ENCODE measurements at regions not wholly inside any gene's neighbourhood (a gene's known extent, or its start where the extent isn't known, plus 50 kb on each side); places are given as distances from the start of the nearest gene placed in this dataset.
A peak's percentile ranks its signal among the peaks of the same experiment; 100 is the strongest.
"Not testable (repeated sequence)": the region's sequence is repeated elsewhere in the genome, so short reads cannot be mapped to it uniquely, and the experiment has no call there.

DNA sequence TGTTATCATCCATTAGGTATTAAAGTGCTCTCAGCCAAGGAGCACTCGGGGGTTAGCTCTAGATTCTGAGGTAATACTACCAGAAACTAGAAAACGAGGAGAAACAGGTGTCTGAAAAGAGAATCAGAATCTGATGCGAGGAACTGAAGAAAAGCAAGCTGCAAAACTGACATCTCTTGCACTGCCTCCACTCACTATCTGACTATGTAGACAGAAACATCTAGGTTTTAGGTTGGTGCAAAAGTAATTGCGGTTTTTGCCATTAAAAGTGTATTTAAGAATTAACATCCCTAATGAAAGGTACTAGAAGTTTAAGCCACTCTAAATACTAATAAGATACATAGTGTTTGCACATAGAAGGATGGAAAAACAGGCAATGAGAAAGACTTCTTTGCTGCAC is 334.4 kb downstream of the GOLGA6L6 start:
- H3K56ac ChIP-seq (ENCODE audit: low read length); DNase-seq; H3K18ac ChIP-seq (ENCODE audit: low read length); H3K79me1 ChIP-seq (ENCODE audit: low read length); H4K5ac ChIP-seq (ENCODE audit: low read length); H2BK120ac ChIP-seq (ENCODE audit: low read depth, low read length); H3K4ac ChIP-seq (ENCODE audit: low read depth, low read length); H4K8ac ChIP-seq (ENCODE audit: low read depth, low read length); H2BK15ac ChIP-seq (replicated peaks; ENCODE audit: low read depth); H3K4me3 ChIP-seq (ENCODE audit: low read length); H3K23ac ChIP-seq (ENCODE audit: low read length); H2BK5ac ChIP-seq (ENCODE audit: low read length); H3K4me1 ChIP-seq (ENCODE audit: control insufficient read depth, low read depth, low read length); H3K27me3 ChIP-seq (ENCODE audit: insufficient read depth, low read length, poor library complexity); H2AK5ac ChIP-seq (ENCODE audit: low read length); H3K4me2 ChIP-seq (ENCODE audit: low read length); H3K9ac ChIP-seq (ENCODE audit: low read length); H3K27ac ChIP-seq (ENCODE audit: low read depth, low read length); H3K36me3 ChIP-seq (ENCODE audit: control insufficient read depth, insufficient read depth, low read length); H3K79me2 ChIP-seq (ENCODE audit: control insufficient read depth, insufficient read depth, low read length): not testable (repeated sequence)
- WGBS (ENCODE audit: extremely low coverage, insufficient coverage, low lambda C conversion rate): no CpG with 5 or more reads among the region's 4 CpGs

DNA sequence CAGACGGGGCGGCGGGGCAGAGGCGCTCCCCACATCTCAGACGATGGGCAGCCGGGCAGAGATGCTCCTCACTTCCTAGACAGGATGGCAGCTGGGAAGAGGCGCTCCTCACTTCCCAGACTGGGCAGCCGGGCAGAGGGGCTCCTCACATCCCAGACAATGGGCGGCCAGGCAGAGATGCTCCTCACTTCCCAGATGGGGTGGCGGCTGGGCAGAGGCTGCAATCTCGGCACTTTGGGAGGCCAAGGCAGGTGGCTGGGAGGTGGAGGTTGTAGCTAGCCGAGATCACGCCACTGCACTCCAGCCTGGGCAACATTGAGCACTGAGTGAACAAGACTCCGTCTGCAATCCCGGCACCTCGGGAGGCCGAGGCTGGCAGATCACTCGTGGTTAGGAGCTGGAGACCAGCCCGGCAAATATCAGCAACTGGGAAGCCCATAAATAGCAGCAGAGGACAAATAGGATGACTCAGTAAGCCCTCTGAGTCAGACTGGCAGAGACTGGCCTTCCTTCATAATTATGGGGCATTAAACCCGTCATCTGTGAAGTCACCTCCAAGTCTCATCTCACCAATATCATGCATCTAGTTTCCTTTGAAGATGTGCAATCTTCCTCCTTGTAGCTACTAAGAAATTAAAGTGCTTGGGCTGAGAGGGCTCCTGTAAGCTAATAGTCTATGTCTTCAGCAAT is 337.3 kb downstream of the GOLGA6L6 start:
- H4K8ac ChIP-seq (ENCODE audit: low read depth, low read length): not testable (repeated sequence)
- WGBS (ENCODE audit: extremely low coverage, insufficient coverage, low lambda C conversion rate): no CpG with 5 or more reads among the region's 20 CpGs

DNA sequence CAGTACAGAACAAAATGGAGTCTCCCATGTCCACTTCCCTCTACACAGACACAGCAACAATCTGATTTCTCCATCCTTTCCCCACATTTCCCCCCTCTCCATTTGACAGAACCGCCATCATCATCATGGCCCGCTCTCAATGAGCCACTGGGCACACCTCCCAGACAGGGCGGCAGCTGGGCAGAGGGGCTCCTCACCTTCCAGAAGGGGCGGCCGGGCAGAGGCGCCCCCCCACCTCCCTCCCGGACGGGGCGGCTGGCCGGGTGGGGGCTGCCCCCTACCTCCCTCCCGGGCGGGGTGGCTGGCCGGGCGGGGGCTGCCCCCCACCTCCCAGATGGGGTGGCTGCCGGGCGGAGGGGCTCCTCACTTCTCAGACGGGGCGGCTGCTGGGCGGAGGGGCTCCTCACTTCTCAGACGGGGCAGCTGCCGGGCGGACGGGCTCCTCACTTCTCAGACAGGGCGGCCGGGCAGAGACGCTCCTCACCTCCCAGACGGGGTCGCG is 337.9 kb downstream of the GOLGA6L6 start:
- H3K36me3 ChIP-seq (ENCODE audit: control insufficient read depth, insufficient read depth, low read length); H3K27ac ChIP-seq (ENCODE audit: low read depth, low read length); H3K9ac ChIP-seq (ENCODE audit: low read length); H3K79me1 ChIP-seq (ENCODE audit: low read length); H2BK5ac ChIP-seq (ENCODE audit: low read length); H2BK120ac ChIP-seq (ENCODE audit: low read depth, low read length); H3K4me2 ChIP-seq (ENCODE audit: low read length); H3K79me2 ChIP-seq (ENCODE audit: control insufficient read depth, insufficient read depth, low read length); H3K27me3 ChIP-seq (ENCODE audit: insufficient read depth, low read length, poor library complexity); H3K18ac ChIP-seq (ENCODE audit: low read length); H2AK5ac ChIP-seq (ENCODE audit: low read length); H4K8ac ChIP-seq (ENCODE audit: low read depth, low read length); H3K4me1 ChIP-seq (ENCODE audit: control insufficient read depth, low read depth, low read length); H3K23ac ChIP-seq (ENCODE audit: low read length); H3K4me3 ChIP-seq (ENCODE audit: low read length); H4K5ac ChIP-seq (ENCODE audit: low read length); DNase-seq; H2BK15ac ChIP-seq (replicated peaks; ENCODE audit: low read depth); H3K56ac ChIP-seq (ENCODE audit: low read length); H3K4ac ChIP-seq (ENCODE audit: low read depth, low read length): not testable (repeated sequence)
- no CpG with 5 or more reads among the region's 29 CpGs for WGBS (ENCODE audit: extremely low coverage, insufficient coverage, low lambda C conversion rate)

More for the DNA sequence above, 337.3 kb downstream of the GOLGA6L6 start:
- DNase-seq; H3K4me1 ChIP-seq (ENCODE audit: control insufficient read depth, low read depth, low read length); H3K27me3 ChIP-seq (ENCODE audit: insufficient read depth, low read length, poor library complexity); H3K9ac ChIP-seq (ENCODE audit: low read length); H3K4me3 ChIP-seq (ENCODE audit: low read length); H3K56ac ChIP-seq (ENCODE audit: low read length); H3K4me2 ChIP-seq (ENCODE audit: low read length); H2BK15ac ChIP-seq (replicated peaks; ENCODE audit: low read depth); H4K5ac ChIP-seq (ENCODE audit: low read length); H3K27ac ChIP-seq (ENCODE audit: low read depth, low read length); H2BK120ac ChIP-seq (ENCODE audit: low read depth, low read length); H3K79me1 ChIP-seq (ENCODE audit: low read length); H3K79me2 ChIP-seq (ENCODE audit: control insufficient read depth, insufficient read depth, low read length); H3K36me3 ChIP-seq (ENCODE audit: control insufficient read depth, insufficient read depth, low read length); H2BK5ac ChIP-seq (ENCODE audit: low read length); H3K4ac ChIP-seq (ENCODE audit: low read depth, low read length); H3K18ac ChIP-seq (ENCODE audit: low read length); H2AK5ac ChIP-seq (ENCODE audit: low read length); H3K23ac ChIP-seq (ENCODE audit: low read length): not testable (repeated sequence)

DNA sequence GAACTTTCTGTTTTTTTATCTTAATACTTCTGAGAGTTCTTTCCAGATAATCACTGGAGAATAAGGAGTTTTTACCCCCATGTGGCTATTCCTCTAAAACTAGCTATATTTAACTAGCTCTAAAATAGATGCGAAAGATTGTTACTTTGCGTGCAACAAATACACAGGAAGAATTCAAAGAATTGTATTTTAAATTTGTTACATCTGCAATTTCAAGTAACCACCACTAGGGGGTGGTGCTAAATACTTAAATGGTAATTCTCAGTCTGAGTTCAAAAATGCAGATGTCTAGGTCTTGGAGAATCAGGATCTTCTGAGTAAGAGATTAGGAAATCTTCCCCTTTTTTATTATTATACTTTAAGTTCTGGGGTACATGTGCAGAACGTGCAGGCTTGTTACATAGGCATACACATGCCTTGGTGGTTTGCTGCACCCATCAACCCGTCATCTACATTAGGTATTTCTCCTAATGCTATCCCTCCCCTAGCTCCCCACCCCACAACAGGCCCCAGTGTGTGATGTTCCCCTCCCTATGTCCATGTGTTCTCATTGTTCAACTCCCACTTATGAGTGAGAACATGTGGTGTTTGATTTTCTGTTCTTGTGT is 346.9 kb downstream of the GOLGA6L6 start:
- H2BK5ac ChIP-seq (ENCODE audit: low read length); H2BK15ac ChIP-seq (replicated peaks; ENCODE audit: low read depth); H3K9ac ChIP-seq (ENCODE audit: low read length); H2AK5ac ChIP-seq (ENCODE audit: low read length); H3K56ac ChIP-seq (ENCODE audit: low read length); H4K5ac ChIP-seq (ENCODE audit: low read length); H4K8ac ChIP-seq (ENCODE audit: low read depth, low read length); DNase-seq; H3K27me3 ChIP-seq (ENCODE audit: insufficient read depth, low read length, poor library complexity); H2BK120ac ChIP-seq (ENCODE audit: low read depth, low read length); H3K36me3 ChIP-seq (ENCODE audit: control insufficient read depth, insufficient read depth, low read length); H3K18ac ChIP-seq (ENCODE audit: low read length); H3K4me2 ChIP-seq (ENCODE audit: low read length); H3K79me1 ChIP-seq (ENCODE audit: low read length); H3K4me1 ChIP-seq (ENCODE audit: control insufficient read depth, low read depth, low read length); H3K27ac ChIP-seq (ENCODE audit: low read depth, low read length); H3K4me3 ChIP-seq (ENCODE audit: low read length); H3K4ac ChIP-seq (ENCODE audit: low read depth, low read length); H3K23ac ChIP-seq (ENCODE audit: low read length); H3K79me2 ChIP-seq (ENCODE audit: control insufficient read depth, insufficient read depth, low read length): not testable (repeated sequence)
- no CpG with 5 or more reads among the region's 4 CpGs for WGBS (ENCODE audit: extremely low coverage, insufficient coverage, low lambda C conversion rate)

DNA sequence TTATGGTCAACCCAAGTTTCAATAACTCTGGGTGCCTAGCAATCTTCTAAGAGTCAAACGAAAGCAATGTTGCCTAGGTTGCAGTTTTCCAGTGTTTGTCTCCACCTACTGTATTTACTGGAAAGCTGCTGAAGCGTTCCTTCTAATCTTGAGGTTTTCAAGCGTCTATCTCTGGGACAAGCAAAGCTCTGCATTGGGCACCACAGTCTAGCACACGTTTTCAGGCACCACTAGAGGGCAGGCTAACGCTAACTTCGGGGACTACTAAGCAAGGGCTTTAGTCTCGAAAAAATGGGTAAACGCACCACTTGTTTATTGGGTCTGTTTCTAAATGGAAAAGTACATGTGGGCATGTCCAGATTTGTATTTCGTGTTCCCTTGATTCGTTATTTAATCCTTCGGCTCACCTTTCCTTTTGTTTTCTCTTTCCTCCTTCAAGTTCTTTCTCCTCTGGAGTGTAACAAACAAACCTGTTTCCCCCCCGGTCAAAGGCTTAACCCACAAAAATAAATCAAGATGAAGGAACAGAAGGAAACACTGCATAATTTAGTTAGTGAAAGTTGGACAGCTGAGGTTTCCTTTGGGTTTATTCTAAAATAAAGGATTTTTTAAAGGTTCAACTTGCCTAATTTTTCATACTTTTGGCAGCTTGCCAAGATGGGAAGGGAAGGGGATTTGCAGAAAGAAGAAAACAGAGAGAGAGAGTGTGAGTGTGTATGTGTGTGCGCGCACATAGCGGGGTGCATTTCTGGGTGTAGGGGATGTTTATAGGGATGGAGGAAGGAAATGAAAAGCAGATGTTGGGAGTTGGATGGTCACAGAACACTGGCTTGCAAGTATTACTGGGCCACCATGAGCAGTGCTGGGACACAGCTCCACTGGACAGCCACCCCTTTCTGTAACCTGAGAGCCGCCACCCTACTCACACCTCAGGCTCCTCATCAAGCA is 348.3 kb downstream of the GOLGA6L6 start:
- H3K23ac ChIP-seq (ENCODE audit: low read length); H3K27ac ChIP-seq (ENCODE audit: low read depth, low read length); H4K5ac ChIP-seq (ENCODE audit: low read length); H3K9ac ChIP-seq (ENCODE audit: low read length); H3K18ac ChIP-seq (ENCODE audit: low read length); H3K27me3 ChIP-seq (ENCODE audit: insufficient read depth, low read length, poor library complexity); H3K4me2 ChIP-seq (ENCODE audit: low read length); H3K36me3 ChIP-seq (ENCODE audit: control insufficient read depth, insufficient read depth, low read length); H2BK5ac ChIP-seq (ENCODE audit: low read length); H3K4me1 ChIP-seq (ENCODE audit: control insufficient read depth, low read depth, low read length); H2BK120ac ChIP-seq (ENCODE audit: low read depth, low read length); H3K4ac ChIP-seq (ENCODE audit: low read depth, low read length); H3K4me3 ChIP-seq (ENCODE audit: low read length); H2BK15ac ChIP-seq (replicated peaks; ENCODE audit: low read depth); H3K56ac ChIP-seq (ENCODE audit: low read length); H4K8ac ChIP-seq (ENCODE audit: low read depth, low read length); H3K79me2 ChIP-seq (ENCODE audit: control insufficient read depth, insufficient read depth, low read length); H2AK5ac ChIP-seq (ENCODE audit: low read length); H3K79me1 ChIP-seq (ENCODE audit: low read length): not testable (repeated sequence)
- WGBS (ENCODE audit: extremely low coverage, insufficient coverage, low lambda C conversion rate): no CpG with 5 or more reads among the region's 16 CpGs
- peak; percentile 39 for DNase-seq

All from mesendoderm (in vitro differentiated cells).